ENCODE measurements at regions not wholly inside any gene's neighbourhood (a gene's known extent, or its start where the extent isn't known, plus 50 kb on each side); places are given as distances from the start of the nearest gene placed in this dataset.

- Histone ChIP-seq H3K79me1 (ENCODE audit: insufficient read depth, low read depth, low read length, poor library complexity, severe bottlenecking) (no peaks in the 10 kb centered on the region), H3K4ac (ENCODE audit: low read depth, low read length) (no peak overlapping the region), H3K23me2 (ENCODE audit: insufficient read length, low read depth, low read length, poor library complexity, severe bottlenecking) (no peaks in the 10 kb centered on the region), H2BK120ac (ENCODE audit: low read depth, low read length, poor library complexity, severe bottlenecking) (no peak overlapping the region), H3K14ac (ENCODE audit: insufficient read depth, low read length) (no peak overlapping the region), H4K8ac (replicated peaks; ENCODE audit: insufficient read length, low read depth, low read length) (no peak overlapping the region), H2BK15ac (ENCODE audit: low read depth, low read length) (no peak overlapping the region), H4K91ac (ENCODE audit: insufficient read length, low read depth, low read length) (no peak overlapping the region), H3K79me2 (ENCODE audit: insufficient read depth, low read length) (no peaks in the 10 kb centered on the region), H3K56ac (ENCODE audit: insufficient read length, low read depth, low read length) (no peak overlapping the region), H2AFZ (ENCODE audit: low read length) (no peak overlapping the region), H3T11ph (ENCODE audit: low read length) (no peak overlapping the region), H3K9ac (ENCODE audit: extremely low read depth, insufficient read length, low read length) (no peak overlapping the region), H3K27ac (ENCODE audit: insufficient read length, low read depth, low read length) (no peak overlapping the region), H2BK20ac (ENCODE audit: low read depth, low read length, poor library complexity, severe bottlenecking) (no peak overlapping the region), H4K20me1 (ENCODE audit: control insufficient read depth, insufficient read depth, insufficient read length) (no peaks in the 10 kb centered on the region), H4K5ac (ENCODE audit: insufficient read length, low read depth, low read length) (no peak overlapping the region), H3K23ac (ENCODE audit: insufficient read length, low read depth, low read length) (no peak overlapping the region), H3K4me1 (ENCODE audit: insufficient read depth, low read length) (no peaks in the 10 kb centered on the region), H3K18ac (ENCODE audit: insufficient read length, low read depth, low read length) (no peak overlapping the region), H2BK5ac (ENCODE audit: insufficient read length, low read length) (no peak overlapping the region), H3K27me3 (ENCODE audit: insufficient read depth, low read length) (no peaks in the 10 kb centered on the region), H3K9me3 (ENCODE audit: control insufficient read depth, low read depth, low read length) (no peaks in the 10 kb centered on the region), H2BK12ac (ENCODE audit: insufficient read length, low read depth, low read length) (no peak overlapping the region), H3K4me2 (ENCODE audit: insufficient read depth, insufficient read length, low read length) (no peak overlapping the region), H2AK5ac (ENCODE audit: insufficient read length, low read length) (no peak overlapping the region)
- Mint-ChIP-seq H3K36me3 (ENCODE audit: insufficient read depth in 1 of 3, low read depth in 3 of 3) (no peaks in the 10 kb centered on the region), H3K4me3 (no peak overlapping the region), H3K27me3 (ENCODE audit: low read depth) (peaks cover 7% of the 10 kb centered on the region; the same call in 1 of the 2 replicates), H3K27ac (no peak overlapping the region), H3K4me1 (peaks cover 0 to 2% of the 10 kb centered on the region in 2 experiments; a peak in 1 of 4 replicates), H3K9me3 (no peaks in the 10 kb centered on the region; a peak in 1 of 5 replicates)
- no CpG with 5 or more reads among the region's 3 CpGs for WGBS (ENCODE audit: extremely low coverage, insufficient read length, low lambda C conversion rate)
- DNase-seq: no peak
- no peak for TF ChIP-seq CTCF (conservative IDR thresholded peaks at IDR 0.05)
Measured at GRCh38 chr2:16746833-16747232, 81.2 kb upstream of the CYRIA start.

Data from H9 (cell line).